Ishikawa (cell line): ENCODE measurements at regions not wholly inside any gene's neighbourhood (a gene's known extent, or its start where the extent isn't known, plus 50 kb on each side); places are given as distances from the start of the nearest gene placed in this dataset.

Source experiments
- CEBPB ChIP-seq: IDR thresholded peaks from 2 replicates; pipeline ENCODE4 v1.6.1; 2012
- CREB1 ChIP-seq: IDR thresholded peaks from 2 replicates; pipeline ENCODE4 v1.6.1; 2012; ENCODE audit warnings: low read depth
- EGR1 ChIP-seq: IDR thresholded peaks from 2 replicates; pipeline ENCODE4 v1.6.1; 2012
- EP300 ChIP-seq: IDR thresholded peaks from 2 replicates; pipeline ENCODE4 v1.6.1; 2012; ENCODE audit warnings: borderline replicate concordance
- FOXM1 ChIP-seq: IDR thresholded peaks from 2 replicates; pipeline ENCODE4 v1.6.1; 2012; ENCODE audit warnings: low read depth, borderline replicate concordance
- MAX ChIP-seq: IDR thresholded peaks from 2 replicates; pipeline ENCODE4 v1.6.1; 2012
- NFIC ChIP-seq: IDR thresholded peaks from 2 replicates; pipeline ENCODE4 v1.6.1; 2012
- RAD21 ChIP-seq: IDR thresholded peaks from 2 replicates; pipeline ENCODE4 v1.6.1; 2012; ENCODE audit warnings: low read depth
- TAF1 ChIP-seq: IDR thresholded peaks from 2 replicates; pipeline ENCODE4 v1.6.1; 2012; ENCODE audit warnings: low read depth, mild to moderate bottlenecking
- TCF12 ChIP-seq: IDR thresholded peaks from 2 replicates; pipeline ENCODE4 v1.6.1; 2012; ENCODE audit warnings: low read depth
- TEAD4 ChIP-seq: IDR thresholded peaks from 2 replicates; pipeline ENCODE4 v1.6.1; 2012
- USF1 ChIP-seq: IDR thresholded peaks from 2 replicates; pipeline ENCODE4 v1.6.1; 2012
- YY1 ChIP-seq: IDR thresholded peaks from 2 replicates; pipeline ENCODE4 v1.6.1; 2012; ENCODE audit warnings: low read depth
- ZBTB7A ChIP-seq: IDR thresholded peaks from 2 replicates; pipeline ENCODE4 v1.6.1; 2012; ENCODE audit warnings: low read depth
- TF ChIP-seq, protein P1 (sequence below): IDR thresholded peaks from 2 replicates; pipeline ENCODE4 v1.6.1; 2012; ENCODE audit warnings: low read depth, mild to moderate bottlenecking

DNA sequence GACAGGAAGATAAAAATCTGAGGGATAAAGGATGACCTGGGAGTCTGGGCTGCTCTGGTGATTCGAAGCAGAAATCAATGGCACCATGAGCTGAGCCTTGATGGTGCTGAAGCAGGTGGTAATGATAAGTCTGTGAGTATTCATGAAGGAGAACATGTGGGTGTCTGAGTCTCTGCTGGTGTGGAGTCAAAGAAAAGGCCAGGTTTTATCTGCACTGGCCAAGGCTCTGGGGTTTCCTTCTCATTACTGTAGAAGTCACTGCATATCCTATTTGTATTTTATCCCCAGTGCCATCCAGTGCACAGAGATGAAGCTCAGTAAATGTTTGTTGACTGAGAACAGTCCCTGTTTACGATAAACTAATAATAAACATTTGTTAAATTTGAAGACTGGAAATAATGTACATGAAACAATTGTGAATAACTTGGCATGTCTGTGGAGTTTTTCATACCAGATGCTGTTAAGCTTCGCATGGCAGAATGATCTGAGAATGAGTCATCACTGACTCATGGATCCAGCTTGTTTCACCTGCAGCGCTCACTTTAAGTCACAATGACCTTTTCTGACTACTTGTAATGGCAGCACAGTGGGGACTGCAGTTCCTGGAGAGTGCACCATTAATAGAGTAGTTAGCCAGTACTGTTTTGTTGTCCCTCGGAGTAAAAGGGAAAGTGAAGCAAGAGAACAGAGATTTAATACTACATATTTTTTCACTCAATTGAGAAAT, 538.5 kb downstream of the HTR7 start:
- TF ChIP-seq CEBPB, result peak; percentile 55
- TF ChIP-seq RAD21, result no peak; the same call in 1 of the 2 replicates
- no peak for TF ChIP-seq USF1
- peak; percentile 80 for TF ChIP-seq MAX
- peak; percentile 85 for TF ChIP-seq YY1
- no peak for TF ChIP-seq EGR1
- peak; percentile 97 for TF ChIP-seq TCF12
- TF ChIP-seq TAF1, result no peak
- no peak for TF ChIP-seq CREB1
- TF ChIP-seq TEAD4, result peak; percentile 87
- TF ChIP-seq ZBTB7A, result no peak
- TF ChIP-seq FOXM1, result peak; percentile 76
- TF ChIP-seq NFIC, result peak; percentile 90
- peak; percentile 93 for TF ChIP-seq EP300
- TF ChIP-seq, protein P1, sequence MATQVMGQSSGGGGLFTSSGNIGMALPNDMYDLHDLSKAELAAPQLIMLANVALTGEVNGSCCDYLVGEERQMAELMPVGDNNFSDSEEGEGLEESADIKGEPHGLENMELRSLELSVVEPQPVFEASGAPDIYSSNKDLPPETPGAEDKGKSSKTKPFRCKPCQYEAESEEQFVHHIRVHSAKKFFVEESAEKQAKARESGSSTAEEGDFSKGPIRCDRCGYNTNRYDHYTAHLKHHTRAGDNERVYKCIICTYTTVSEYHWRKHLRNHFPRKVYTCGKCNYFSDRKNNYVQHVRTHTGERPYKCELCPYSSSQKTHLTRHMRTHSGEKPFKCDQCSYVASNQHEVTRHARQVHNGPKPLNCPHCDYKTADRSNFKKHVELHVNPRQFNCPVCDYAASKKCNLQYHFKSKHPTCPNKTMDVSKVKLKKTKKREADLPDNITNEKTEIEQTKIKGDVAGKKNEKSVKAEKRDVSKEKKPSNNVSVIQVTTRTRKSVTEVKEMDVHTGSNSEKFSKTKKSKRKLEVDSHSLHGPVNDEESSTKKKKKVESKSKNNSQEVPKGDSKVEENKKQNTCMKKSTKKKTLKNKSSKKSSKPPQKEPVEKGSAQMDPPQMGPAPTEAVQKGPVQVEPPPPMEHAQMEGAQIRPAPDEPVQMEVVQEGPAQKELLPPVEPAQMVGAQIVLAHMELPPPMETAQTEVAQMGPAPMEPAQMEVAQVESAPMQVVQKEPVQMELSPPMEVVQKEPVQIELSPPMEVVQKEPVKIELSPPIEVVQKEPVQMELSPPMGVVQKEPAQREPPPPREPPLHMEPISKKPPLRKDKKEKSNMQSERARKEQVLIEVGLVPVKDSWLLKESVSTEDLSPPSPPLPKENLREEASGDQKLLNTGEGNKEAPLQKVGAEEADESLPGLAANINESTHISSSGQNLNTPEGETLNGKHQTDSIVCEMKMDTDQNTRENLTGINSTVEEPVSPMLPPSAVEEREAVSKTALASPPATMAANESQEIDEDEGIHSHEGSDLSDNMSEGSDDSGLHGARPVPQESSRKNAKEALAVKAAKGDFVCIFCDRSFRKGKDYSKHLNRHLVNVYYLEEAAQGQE, result no peak

- TF ChIP-seq TEAD4 (peak; percentile 11; the same call in 1 of the 2 replicates), EGR1 (no peak), TAF1 (no peak), TCF12 (no peak), CEBPB (peak; percentile 72)
- TF ChIP-seq, protein P1, result no peak
Measured at GRCh38 chr10:90321132-90321816, 536.6 kb downstream of the HTR7 start.

- TF ChIP-seq TAF1 (no peak), MAX (no peak), RAD21 (no peak), EGR1 (no peak)
- TF ChIP-seq, protein P1, result no peak
Measured at GRCh38 chr10:90326498-90327267, 531.2 kb downstream of the HTR7 start.

- TF ChIP-seq, protein P1, result no peak
- TF ChIP-seq MAX (no peak), TEAD4 (no peak), CEBPB (no peak), ZBTB7A (no peak), YY1 (no peak), CREB1 (no peak), RAD21 (no peak), USF1 (no peak), TAF1 (no peak), TCF12 (no peak), NFIC (no peak), FOXM1 (no peak), EP300 (no peak), EGR1 (no peak)
Measured at GRCh38 chr10:90327611-90328010, 530.2 kb downstream of the HTR7 start.
